ENCODE measurements at regions not wholly inside any gene's neighbourhood (a gene's known extent, or its start where the extent isn't known, plus 50 kb on each side); places are given as distances from the start of the nearest gene placed in this dataset.

DNA sequence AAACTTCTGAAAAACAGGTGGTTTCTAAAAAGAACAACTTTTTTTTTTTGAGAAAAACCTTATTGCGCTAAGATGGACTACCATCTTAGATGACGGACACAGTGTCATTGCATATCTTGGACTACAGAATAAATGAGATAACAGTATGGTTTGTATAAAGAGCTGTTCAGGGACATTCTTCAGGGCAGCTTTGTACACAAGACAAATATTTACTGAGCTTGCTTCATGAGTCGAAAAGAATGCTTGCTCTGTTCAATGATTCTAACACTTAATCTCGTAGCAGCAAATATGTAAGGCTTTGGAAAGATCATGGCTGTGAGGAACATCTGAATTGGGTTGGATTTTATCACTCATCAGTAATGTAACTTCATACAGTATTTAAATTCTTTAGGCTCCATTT lies 282.5 kb upstream of the CWC22 start:
- no peak for TF ChIP-seq CTCF (IDR thresholded peaks at IDR 0.05; ENCODE audit: insufficient read depth, low read length, poor library complexity, severe bottlenecking)
- no peak for TF ChIP-seq EZH2phosphoT487 (conservative IDR thresholded peaks at IDR 0.05; ENCODE audit: low read length)

Measured in SU-DHL-6 (cell line).